ENCODE measurements at regions not wholly inside any gene's neighbourhood (a gene's known extent, or its start where the extent isn't known, plus 50 kb on each side); places are given as distances from the start of the nearest gene placed in this dataset.
"Not testable (repeated sequence)": the region's sequence is repeated elsewhere in the genome, so short reads cannot be mapped to it uniquely, and the experiment has no call there.

- no peak for ATAC-seq (ENCODE audit: low read depth)
- Histone ChIP-seq H3K9me3 (ENCODE audit: severe bottlenecking) (no peaks in the 10 kb centered on the region), H3K27me3 (ENCODE audit: insufficient read depth, poor library complexity, severe bottlenecking) (peaks cover 5% of the 10 kb centered on the region), H3K36me3 (ENCODE audit: low read depth) (no peaks in the 10 kb centered on the region), H3K4me1 (ENCODE audit: insufficient read depth, poor library complexity, severe bottlenecking) (no peaks in the 10 kb centered on the region), H3K27ac (ENCODE audit: poor library complexity, severe bottlenecking) (no peak overlapping the region), H3K4me3 (ENCODE audit: severe bottlenecking) (no peak overlapping the region)
- DNase-seq (ENCODE audit: low spot score): no peak
- no peak for TF ChIP-seq CTCF (IDR thresholded peaks at IDR 0.05; ENCODE audit: poor library complexity, severe bottlenecking)
Measured at GRCh38 chr4:104642521-104642920, 147.8 kb upstream of the CXXC4 start.

DNA sequence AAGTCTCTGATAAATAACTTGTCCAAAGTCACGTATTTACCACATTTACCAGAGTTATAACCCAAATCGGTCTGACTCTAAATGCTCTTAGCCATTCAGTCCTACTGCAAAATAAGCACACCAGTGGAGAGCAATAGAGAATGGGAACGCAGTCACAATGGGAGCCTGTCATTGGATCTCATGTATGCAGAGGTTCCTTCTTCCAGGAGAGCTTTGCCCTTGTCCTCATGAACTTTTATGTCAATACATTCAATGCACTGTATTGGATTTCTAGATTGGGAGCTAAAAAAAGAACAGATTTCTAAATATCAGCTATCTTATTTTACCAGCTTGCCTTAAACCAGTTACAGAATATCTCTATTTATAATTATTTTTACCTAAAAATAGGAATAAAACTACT is 149.1 kb upstream of the CXXC4 start:
- DNase-seq (ENCODE audit: low spot score) (no peak), ATAC-seq (ENCODE audit: low read depth) (no peak)
- Histone ChIP-seq H3K36me3 (ENCODE audit: low read depth) (no peaks in the 10 kb centered on the region), H3K27me3 (ENCODE audit: insufficient read depth, poor library complexity, severe bottlenecking) (peaks cover 5% of the 10 kb centered on the region), H3K9me3 (ENCODE audit: severe bottlenecking) (no peaks in the 10 kb centered on the region), H3K4me1 (ENCODE audit: insufficient read depth, poor library complexity, severe bottlenecking) (no peaks in the 10 kb centered on the region), H3K4me3 (ENCODE audit: severe bottlenecking) (no peak overlapping the region), H3K27ac (ENCODE audit: poor library complexity, severe bottlenecking) (no peak overlapping the region)
- no peak for TF ChIP-seq CTCF (IDR thresholded peaks at IDR 0.05; ENCODE audit: poor library complexity, severe bottlenecking)

GRCh38 chr4:104649631-104650030 is 154.9 kb upstream of the CXXC4 start:
- Histone ChIP-seq H3K4me1 (ENCODE audit: insufficient read depth, poor library complexity, severe bottlenecking) (no peaks in the 10 kb centered on the region), H3K27me3 (ENCODE audit: insufficient read depth, poor library complexity, severe bottlenecking) (no peaks in the 10 kb centered on the region), H3K4me3 (ENCODE audit: severe bottlenecking) (no peak overlapping the region), H3K36me3 (ENCODE audit: low read depth) (no peaks in the 10 kb centered on the region), H3K9me3 (ENCODE audit: severe bottlenecking) (peaks cover 2% of the 10 kb centered on the region), H3K27ac (ENCODE audit: poor library complexity, severe bottlenecking) (no peak overlapping the region)
- no peak for TF ChIP-seq CTCF (IDR thresholded peaks at IDR 0.05; ENCODE audit: poor library complexity, severe bottlenecking)
- DNase-seq (ENCODE audit: low spot score) (no peak), ATAC-seq (ENCODE audit: low read depth) (no peak)

DNA sequence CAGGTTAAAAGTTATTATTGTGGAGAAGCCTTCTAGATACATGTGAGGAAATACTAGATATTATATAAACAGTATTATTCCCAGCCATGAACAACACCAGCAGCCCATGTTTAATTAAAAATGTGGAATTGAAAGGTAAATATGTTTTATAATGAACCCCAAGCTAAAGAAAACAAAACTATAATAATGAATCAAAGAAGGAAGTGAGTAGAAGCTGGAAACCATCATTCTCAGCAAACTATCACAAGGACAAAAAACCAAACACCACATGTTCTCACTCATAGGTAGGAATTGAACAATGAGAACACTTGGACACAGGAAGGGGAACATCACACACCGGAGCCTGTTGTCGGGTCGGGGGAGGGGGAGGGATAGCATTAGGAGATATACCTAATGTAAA is 167.6 kb upstream of the CXXC4 start:
- DNase-seq (ENCODE audit: low spot score): not testable (repeated sequence)

DNA sequence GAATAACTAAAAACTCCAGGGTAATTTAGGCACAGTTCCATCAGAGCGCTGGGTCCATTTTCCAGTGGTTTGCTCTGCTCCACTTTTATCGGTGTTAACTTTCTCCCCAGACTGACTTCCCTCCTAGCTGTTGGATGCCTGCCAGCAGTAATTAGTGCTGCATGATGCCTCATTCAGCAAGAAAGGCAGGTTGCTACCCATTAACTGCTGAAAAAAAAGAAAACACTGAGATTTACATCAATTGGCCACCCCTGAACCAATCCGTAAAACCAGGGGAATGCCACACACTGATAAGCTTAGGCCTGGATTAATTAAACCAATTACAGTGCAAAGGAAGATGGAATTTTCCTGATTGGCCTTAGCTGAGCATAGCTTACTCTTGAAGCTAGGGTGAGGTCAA is 182.4 kb upstream of the CXXC4 start:
- DNase-seq (ENCODE audit: low spot score) (no peak), ATAC-seq (ENCODE audit: low read depth) (no peak)
- Histone ChIP-seq H3K27me3 (ENCODE audit: insufficient read depth, poor library complexity, severe bottlenecking) (no peaks in the 10 kb centered on the region), H3K36me3 (ENCODE audit: low read depth) (no peaks in the 10 kb centered on the region), H3K4me3 (ENCODE audit: severe bottlenecking) (no peak overlapping the region), H3K9me3 (ENCODE audit: severe bottlenecking) (no peaks in the 10 kb centered on the region), H3K4me1 (ENCODE audit: insufficient read depth, poor library complexity, severe bottlenecking) (no peaks in the 10 kb centered on the region), H3K27ac (ENCODE audit: poor library complexity, severe bottlenecking) (no peak overlapping the region)
- no peak for TF ChIP-seq CTCF (IDR thresholded peaks at IDR 0.05; ENCODE audit: poor library complexity, severe bottlenecking)

More for the DNA sequence above, 167.6 kb upstream of the CXXC4 start:
- H3K4me1 ChIP-seq (ENCODE audit: insufficient read depth, poor library complexity, severe bottlenecking); H3K36me3 ChIP-seq (ENCODE audit: low read depth); H3K27ac ChIP-seq (ENCODE audit: poor library complexity, severe bottlenecking); H3K9me3 ChIP-seq (ENCODE audit: severe bottlenecking); ATAC-seq (ENCODE audit: low read depth); H3K4me3 ChIP-seq (ENCODE audit: severe bottlenecking); H3K27me3 ChIP-seq (ENCODE audit: insufficient read depth, poor library complexity, severe bottlenecking): not testable (repeated sequence)
